ENCODE measurements at regions not wholly inside any gene's neighbourhood (a gene's known extent, or its start where the extent isn't known, plus 50 kb on each side); places are given as distances from the start of the nearest gene placed in this dataset.

DNA sequence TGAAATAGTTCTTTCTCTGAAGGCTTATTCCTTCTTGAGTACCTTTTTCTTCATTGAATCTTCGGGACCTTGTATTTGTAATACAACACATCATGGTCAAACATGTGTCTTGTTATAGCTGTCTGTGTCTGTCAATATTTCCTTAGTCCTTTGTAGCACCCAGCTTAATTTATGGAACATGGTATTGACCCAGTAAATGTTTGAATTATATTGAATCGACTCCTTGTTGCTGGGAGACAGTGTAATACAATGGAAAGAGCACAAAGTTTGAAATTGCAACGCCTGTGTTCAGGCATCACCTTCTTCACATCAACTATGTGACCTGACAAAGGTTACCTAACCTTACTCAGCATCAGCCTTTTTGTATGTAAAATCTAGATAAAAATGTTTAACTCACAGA lies 267.2 kb upstream of the CYRIA start:
- Histone ChIP-seq H2BK15ac (ENCODE audit: low read depth, low read length) (no peak overlapping the region), H3K4ac (ENCODE audit: low read depth, low read length) (no peak overlapping the region), H2AK5ac (ENCODE audit: insufficient read length, low read length) (no peak overlapping the region), H3K9me3 (ENCODE audit: control insufficient read depth, low read depth, low read length) (no peaks in the 10 kb centered on the region), H3K23me2 (ENCODE audit: insufficient read length, low read depth, low read length, poor library complexity, severe bottlenecking) (no peaks in the 10 kb centered on the region), H4K91ac (ENCODE audit: insufficient read length, low read depth, low read length) (no peak overlapping the region), H2BK120ac (ENCODE audit: low read depth, low read length, poor library complexity, severe bottlenecking) (no peak overlapping the region), H3K4me1 (ENCODE audit: insufficient read depth, low read length) (no peaks in the 10 kb centered on the region), H3K4me2 (ENCODE audit: insufficient read depth, insufficient read length, low read length) (no peak overlapping the region), H3K27ac (ENCODE audit: insufficient read length, low read depth, low read length) (no peak overlapping the region), H3K23ac (ENCODE audit: insufficient read length, low read depth, low read length) (no peak overlapping the region), H3K18ac (ENCODE audit: insufficient read length, low read depth, low read length) (no peak overlapping the region), H3K56ac (ENCODE audit: insufficient read length, low read depth, low read length) (no peak overlapping the region), H3K14ac (ENCODE audit: insufficient read depth, low read length) (no peak overlapping the region), H2BK5ac (ENCODE audit: insufficient read length, low read length) (no peak overlapping the region), H2BK12ac (ENCODE audit: insufficient read length, low read depth, low read length) (no peak overlapping the region), H2AFZ (ENCODE audit: low read length) (no peak overlapping the region), H2BK20ac (ENCODE audit: low read depth, low read length, poor library complexity, severe bottlenecking) (no peak overlapping the region), H3K79me1 (ENCODE audit: insufficient read depth, low read depth, low read length, poor library complexity, severe bottlenecking) (no peaks in the 10 kb centered on the region), H3K27me3 (ENCODE audit: insufficient read depth, low read length) (no peaks in the 10 kb centered on the region), H4K20me1 (ENCODE audit: control insufficient read depth, insufficient read depth, insufficient read length) (no peaks in the 10 kb centered on the region), H3K79me2 (ENCODE audit: insufficient read depth, low read length) (no peaks in the 10 kb centered on the region), H4K8ac (replicated peaks; ENCODE audit: insufficient read length, low read depth, low read length) (no peak overlapping the region), H4K5ac (ENCODE audit: insufficient read length, low read depth, low read length) (no peak overlapping the region), H3K9ac (ENCODE audit: extremely low read depth, insufficient read length, low read length) (no peak overlapping the region), H3T11ph (ENCODE audit: low read length) (no peak overlapping the region)
- TF ChIP-seq, protein P1, sequence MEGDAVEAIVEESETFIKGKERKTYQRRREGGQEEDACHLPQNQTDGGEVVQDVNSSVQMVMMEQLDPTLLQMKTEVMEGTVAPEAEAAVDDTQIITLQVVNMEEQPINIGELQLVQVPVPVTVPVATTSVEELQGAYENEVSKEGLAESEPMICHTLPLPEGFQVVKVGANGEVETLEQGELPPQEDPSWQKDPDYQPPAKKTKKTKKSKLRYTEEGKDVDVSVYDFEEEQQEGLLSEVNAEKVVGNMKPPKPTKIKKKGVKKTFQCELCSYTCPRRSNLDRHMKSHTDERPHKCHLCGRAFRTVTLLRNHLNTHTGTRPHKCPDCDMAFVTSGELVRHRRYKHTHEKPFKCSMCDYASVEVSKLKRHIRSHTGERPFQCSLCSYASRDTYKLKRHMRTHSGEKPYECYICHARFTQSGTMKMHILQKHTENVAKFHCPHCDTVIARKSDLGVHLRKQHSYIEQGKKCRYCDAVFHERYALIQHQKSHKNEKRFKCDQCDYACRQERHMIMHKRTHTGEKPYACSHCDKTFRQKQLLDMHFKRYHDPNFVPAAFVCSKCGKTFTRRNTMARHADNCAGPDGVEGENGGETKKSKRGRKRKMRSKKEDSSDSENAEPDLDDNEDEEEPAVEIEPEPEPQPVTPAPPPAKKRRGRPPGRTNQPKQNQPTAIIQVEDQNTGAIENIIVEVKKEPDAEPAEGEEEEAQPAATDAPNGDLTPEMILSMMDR (conservative IDR thresholded peaks at IDR 0.05), result no peak
- H3K9me3 Mint-ChIP-seq, result no peaks in the 10 kb centered on the region
- DNase-seq, result no peak
- no peak overlapping the region for H3K4me3 Mint-ChIP-seq
- H3K36me3 Mint-ChIP-seq (ENCODE audit: insufficient read depth in 1 of 3, low read depth in 3 of 3), result no peaks in the 10 kb centered on the region
- H3K27ac Mint-ChIP-seq, result no peak overlapping the region
- no CpG with 5 or more reads among the region's 3 CpGs for WGBS (ENCODE audit: extremely low coverage, insufficient read length, low lambda C conversion rate)
- no peaks in the 10 kb centered on the region for H3K27me3 Mint-ChIP-seq (ENCODE audit: low read depth)
- H3K4me1 Mint-ChIP-seq, result peaks cover 0 to 3% of the 10 kb centered on the region in 2 experiments; a peak in 1 of 4 replicates

Measured in H9 (cell line).